SU-DHL-6 (cell line): ENCODE measurements at regions not wholly inside any gene's neighbourhood (a gene's known extent, or its start where the extent isn't known, plus 50 kb on each side); places are given as distances from the start of the nearest gene placed in this dataset.
"Not testable (repeated sequence)": the region's sequence is repeated elsewhere in the genome, so short reads cannot be mapped to it uniquely, and the experiment has no call there.

Experiments
- H2AFZ ChIP-seq: fragments of 200-600 bp; sonication (generic); 2 replicates; pipeline ENCODE4 v1.6.1; 2014; ENCODE audit warnings: low read depth, mild to moderate bottlenecking, moderate library complexity, mixed read lengths, antibody characterized with exemption, low read length; ENCODE audit not compliant: severe bottlenecking
- H3F3A ChIP-seq: fragments of 200-600 bp; shearing (Covaris generic); 2 replicates; pipeline ENCODE4 v1.6.0; 2016; ENCODE audit warnings: antibody characterized with exemption, mild to moderate bottlenecking; ENCODE audit not compliant: insufficient read depth
- H3K27ac ChIP-seq: fragments of 200-600 bp; sonication (generic); 2 replicates; pipeline ENCODE4 v1.5.1; 2016; ENCODE audit warnings: low read depth, mild to moderate bottlenecking, low read length, moderate library complexity, mixed read lengths
- H3K27me3 ChIP-seq: fragments of 200-600 bp; sonication (generic), shearing (Covaris generic); 2 replicates; pipeline ENCODE4 v1.6.0; 2014; ENCODE audit warnings: mild to moderate bottlenecking, low read length
- H3K36me3 ChIP-seq: fragments of 200-600 bp; sonication (generic); 2 replicates; pipeline ENCODE4 v1.6.1; 2014; ENCODE audit warnings: mild to moderate bottlenecking, low read length, mixed read lengths
- H3K4me2 ChIP-seq: fragments of 300-600, 200-600 bp; shearing (Covaris generic), sonication (generic); 2 replicates; pipeline ENCODE4 v1.6.0; 2014; ENCODE audit warnings: low read length, low read depth, mild to moderate bottlenecking; ENCODE audit not compliant: poor library complexity, severe bottlenecking
- H3K4me3 ChIP-seq: fragments of 200-600 bp; sonication (generic); 2 replicates; pipeline ENCODE4 v1.5.1; 2014; ENCODE audit warnings: antibody characterized with exemption, low read length, mild to moderate bottlenecking, mixed read lengths; ENCODE audit not compliant: insufficient read depth, poor library complexity, severe bottlenecking
- H3K79me2 ChIP-seq: fragments of 200-600 bp; sonication (generic); 2 replicates; pipeline ENCODE4 v1.6.1; 2014; ENCODE audit warnings: mild to moderate bottlenecking, low read length, moderate library complexity; ENCODE audit not compliant: insufficient read depth
- H3K9ac ChIP-seq: fragments of 200-600 bp; sonication (generic); 2 replicates; pipeline ENCODE4 v1.7.0; 2014; ENCODE audit warnings: mild to moderate bottlenecking, low read length
- H3K9me2 ChIP-seq: fragments of 200-600 bp; sonication (generic); replicated peaks from 2 replicates; pipeline ENCODE4 v1.6.1; 2014; ENCODE audit warnings: low read length; ENCODE audit not compliant: insufficient read depth
- H3K9me3 ChIP-seq: fragments of 200-600 bp; sonication (generic); 2 replicates; pipeline ENCODE4 v1.6.1; 2014; ENCODE audit warnings: low read length, mixed read lengths; ENCODE audit not compliant: insufficient read depth
- H4K20me1 ChIP-seq: fragments of 200-600 bp; sonication (generic); 2 replicates; pipeline ENCODE4 v1.6.1; 2014; ENCODE audit warnings: low read depth, mild to moderate bottlenecking, antibody characterized with exemption, low read length, moderate library complexity, mixed read lengths
- CTCF ChIP-seq: fragments of 200-600 bp; sonication (generic); IDR thresholded peaks from one replicate; pipeline ENCODE4 v1.5.1; 2017; ENCODE audit warnings: antibody characterized with exemption, mild to moderate bottlenecking, low read length, moderate library complexity; ENCODE audit not compliant: insufficient read depth, poor library complexity, severe bottlenecking

DNA sequence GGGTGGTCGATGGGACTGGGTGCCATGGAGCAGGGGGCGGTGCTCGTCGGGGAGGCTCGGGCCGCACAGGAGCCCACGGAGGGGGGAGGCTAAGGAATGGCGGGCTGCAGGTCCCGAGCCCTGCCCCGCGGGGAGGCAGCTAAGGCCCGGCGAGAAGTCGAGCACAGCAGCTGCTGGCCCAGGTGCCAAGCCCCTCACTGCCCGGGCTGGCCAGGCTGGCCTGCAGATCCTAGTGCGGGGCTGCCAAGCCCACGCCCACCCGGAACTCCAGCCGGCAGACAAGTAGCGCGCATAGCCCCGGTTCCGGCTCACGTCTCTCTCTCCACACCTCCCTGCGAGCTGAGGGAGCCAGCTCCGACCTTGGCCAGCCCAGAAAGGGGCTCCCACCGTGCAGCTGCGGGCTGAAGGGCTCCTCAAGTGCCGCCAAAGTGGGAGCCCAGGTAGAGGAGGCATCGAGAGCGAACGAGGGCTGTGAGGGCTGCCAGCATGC lies 163.4 kb upstream of the OSBPL11 start:
- H4K20me1 ChIP-seq, H3K4me2 ChIP-seq, H3K27me3 ChIP-seq, H3F3A ChIP-seq, H3K9me2 ChIP-seq, H3K4me3 ChIP-seq, H3K9me3 ChIP-seq, H2AFZ ChIP-seq, H3K79me2 ChIP-seq, H3K27ac ChIP-seq, H3K9ac ChIP-seq, H3K36me3 ChIP-seq: not testable (repeated sequence)

- not testable (repeated sequence) for H3K36me3 ChIP-seq, H3K9ac ChIP-seq, H3K27me3 ChIP-seq, H3K9me2 ChIP-seq, H3F3A ChIP-seq, H4K20me1 ChIP-seq, H3K27ac ChIP-seq, H3K79me2 ChIP-seq, H3K4me2 ChIP-seq, H3K4me3 ChIP-seq, H2AFZ ChIP-seq, H3K9me3 ChIP-seq
These were observed 167.3 kb upstream of the OSBPL11 start for GRCh38 chr3:125762601-125763000.

GRCh38 chr3:125766285-125766826 lies 171.1 kb upstream of the OSBPL11 start:
- not testable (repeated sequence) for H3K79me2 ChIP-seq, H3K36me3 ChIP-seq, H4K20me1 ChIP-seq, H3K27me3 ChIP-seq, H3F3A ChIP-seq, H3K27ac ChIP-seq, H3K9ac ChIP-seq, H3K9me2 ChIP-seq, H3K9me3 ChIP-seq
- Histone ChIP-seq H2AFZ (peak overlapping the region; percentile 77), H3K4me3 (peak overlapping the region; percentile 42), H3K4me2 (peak overlapping the region; percentile 54)
- TF ChIP-seq CTCF = peak; percentile 11

- not testable (repeated sequence) for H3F3A ChIP-seq, H3K36me3 ChIP-seq, H3K27me3 ChIP-seq, H3K4me2 ChIP-seq, H3K79me2 ChIP-seq, H3K9me2 ChIP-seq, H4K20me1 ChIP-seq, H2AFZ ChIP-seq, H3K27ac ChIP-seq, H3K9me3 ChIP-seq, H3K9ac ChIP-seq, H3K4me3 ChIP-seq
These were observed 171.6 kb upstream of the OSBPL11 start for GRCh38 chr3:125766931-125767330.

DNA sequence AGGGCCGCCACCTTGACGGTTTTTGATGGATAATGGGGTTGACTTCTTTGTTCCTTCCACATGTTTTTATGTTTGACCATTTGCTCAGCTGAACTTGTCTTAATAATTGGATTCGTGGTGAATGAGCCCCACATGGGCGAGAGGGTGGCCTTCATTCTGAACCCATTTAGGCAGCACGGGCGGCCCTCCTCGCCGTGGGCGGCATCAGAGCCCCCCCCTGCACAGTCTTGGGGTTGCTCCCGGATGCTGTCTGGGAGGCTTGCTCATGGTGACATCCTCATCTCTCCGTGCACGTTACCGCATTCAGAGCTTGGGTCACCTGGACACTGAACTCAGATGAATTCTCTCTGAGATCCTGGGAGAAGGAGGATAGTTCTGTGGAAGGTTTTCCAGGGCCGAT lies 172.3 kb upstream of the OSBPL11 start:
- no peak overlapping the region for H3K27ac ChIP-seq
- no peak overlapping the region for H3K4me2 ChIP-seq
- H3K27me3 ChIP-seq = no peaks in the 10 kb centered on the region
- no peak for TF ChIP-seq CTCF
- no peaks in the 10 kb centered on the region for H3K79me2 ChIP-seq
- no peaks in the 10 kb centered on the region for H3F3A ChIP-seq
- no peak overlapping the region for H3K9ac ChIP-seq
- no peak overlapping the region for H2AFZ ChIP-seq
- H3K4me3 ChIP-seq = no peak overlapping the region
- H3K9me2 ChIP-seq = no peaks in the 10 kb centered on the region
- H3K9me3 ChIP-seq = no peaks in the 10 kb centered on the region
- no peaks in the 10 kb centered on the region for H4K20me1 ChIP-seq
- no peaks in the 10 kb centered on the region for H3K36me3 ChIP-seq

DNA sequence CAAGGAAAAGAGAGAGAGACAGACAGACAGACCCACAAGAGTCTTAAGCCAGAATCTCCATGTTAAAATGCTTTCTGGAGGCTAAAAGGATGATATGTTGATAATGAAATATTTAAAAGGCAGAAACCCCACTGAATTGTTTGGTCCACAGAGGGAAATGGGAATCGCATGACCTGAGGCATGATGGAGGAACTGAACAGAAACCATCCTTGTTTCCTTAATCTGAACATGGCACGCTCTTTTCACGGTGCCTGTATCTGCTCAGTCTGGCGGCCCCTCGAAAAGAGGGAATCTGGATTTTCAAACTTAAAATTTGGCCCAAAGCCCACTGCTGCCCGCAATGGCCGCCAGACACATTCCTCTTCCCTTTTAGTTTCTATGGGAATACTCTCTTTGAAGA lies 173.5 kb upstream of the OSBPL11 start:
- H3K79me2 ChIP-seq, H4K20me1 ChIP-seq, H3F3A ChIP-seq, H3K4me3 ChIP-seq, H3K4me2 ChIP-seq, H3K9ac ChIP-seq, H2AFZ ChIP-seq, H3K27ac ChIP-seq, H3K27me3 ChIP-seq, H3K36me3 ChIP-seq, H3K9me2 ChIP-seq, H3K9me3 ChIP-seq: not testable (repeated sequence)

DNA sequence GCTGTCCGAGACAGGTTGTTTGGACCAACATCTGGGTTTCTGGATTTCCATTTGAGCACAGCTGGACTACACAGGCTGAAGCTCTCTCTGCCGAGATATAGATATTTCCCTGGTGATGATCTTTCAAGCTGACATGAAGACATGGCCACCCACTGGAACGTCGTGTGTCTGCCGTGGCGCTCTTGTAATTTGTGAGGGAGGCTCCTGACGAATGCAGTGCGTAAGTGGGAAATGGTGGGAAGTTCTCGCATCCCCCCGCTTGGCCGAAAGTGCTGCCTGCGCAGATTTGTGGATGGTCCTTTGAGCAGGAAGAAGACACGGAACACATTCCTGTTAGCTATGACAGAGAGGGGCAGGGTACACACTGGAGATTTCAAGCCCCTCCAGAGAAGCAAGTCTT lies 176.2 kb upstream of the OSBPL11 start:
- not testable (repeated sequence) for H4K20me1 ChIP-seq, H3K4me3 ChIP-seq, H3K79me2 ChIP-seq, H3K9ac ChIP-seq, H3K4me2 ChIP-seq, H2AFZ ChIP-seq, H3K9me2 ChIP-seq, H3K36me3 ChIP-seq, H3K27ac ChIP-seq, H3K27me3 ChIP-seq, H3K9me3 ChIP-seq, H3F3A ChIP-seq
